ENCODE measurements at regions not wholly inside any gene's neighbourhood (a gene's known extent, or its start where the extent isn't known, plus 50 kb on each side); places are given as distances from the start of the nearest gene placed in this dataset.

GRCh38 chr10:33743429-33743857 lies 409.0 kb upstream of the NRP1 start:
- no peaks in the 10 kb centered on the region for H3K4me1 ChIP-seq (ENCODE audit: insufficient read depth, low read length, poor library complexity, severe bottlenecking)
- no peaks in the 10 kb centered on the region for H4K20me1 ChIP-seq (ENCODE audit: insufficient read depth, low read length, poor library complexity, severe bottlenecking)
- no peak overlapping the region for H3K9ac ChIP-seq (ENCODE audit: low read depth, low read length, poor library complexity, severe bottlenecking)
- TF ChIP-seq CTCF (conservative IDR thresholded peaks at IDR 0.05; ENCODE audit: low read length), result no peak
- no peak for TF ChIP-seq EZH2phosphoT487 (IDR thresholded peaks at IDR 0.05; ENCODE audit: borderline replicate concordance)
- H3K4me3 ChIP-seq (ENCODE audit: low read length, poor library complexity, severe bottlenecking), result no peak overlapping the region
- no peak overlapping the region for H3K4me2 ChIP-seq (ENCODE audit: low read depth, low read length, poor library complexity, severe bottlenecking)
- H3K79me2 ChIP-seq (ENCODE audit: insufficient read depth, low read length), result no peaks in the 10 kb centered on the region
- H3K27me3 ChIP-seq (ENCODE audit: insufficient read depth, low read length, poor library complexity, severe bottlenecking), result no peaks in the 10 kb centered on the region
- no peaks in the 10 kb centered on the region for H3K9me3 ChIP-seq (ENCODE audit: insufficient read depth, low read depth, low read length)
- no peaks in the 10 kb centered on the region for H3K36me3 ChIP-seq (ENCODE audit: insufficient read depth, low read length)
- no peaks in the 10 kb centered on the region for H3K9me2 ChIP-seq (replicated peaks; ENCODE audit: low read depth, low read length)
- H3F3A ChIP-seq (ENCODE audit: low read depth), result no peaks in the 10 kb centered on the region
- H2AFZ ChIP-seq (ENCODE audit: low read length), result no peak overlapping the region

- H2AFZ ChIP-seq (ENCODE audit: low read length), result no peak overlapping the region
- no peaks in the 10 kb centered on the region for H3K79me2 ChIP-seq (ENCODE audit: insufficient read depth, low read length)
- no peaks in the 10 kb centered on the region for H3K9me2 ChIP-seq (replicated peaks; ENCODE audit: low read depth, low read length)
- no peak overlapping the region for H3K9ac ChIP-seq (ENCODE audit: low read depth, low read length, poor library complexity, severe bottlenecking)
- no peaks in the 10 kb centered on the region for H3K9me3 ChIP-seq (ENCODE audit: insufficient read depth, low read depth, low read length)
- TF ChIP-seq CTCF (conservative IDR thresholded peaks at IDR 0.05; ENCODE audit: low read length) (no peak), EZH2phosphoT487 (IDR thresholded peaks at IDR 0.05; ENCODE audit: borderline replicate concordance) (no peak)
- no peaks in the 10 kb centered on the region for H3F3A ChIP-seq (ENCODE audit: low read depth)
- no peaks in the 10 kb centered on the region for H3K36me3 ChIP-seq (ENCODE audit: insufficient read depth, low read length)
- H3K4me1 ChIP-seq (ENCODE audit: insufficient read depth, low read length, poor library complexity, severe bottlenecking), result no peaks in the 10 kb centered on the region
- H4K20me1 ChIP-seq (ENCODE audit: insufficient read depth, low read length, poor library complexity, severe bottlenecking), result no peaks in the 10 kb centered on the region
- no peak overlapping the region for H3K4me2 ChIP-seq (ENCODE audit: low read depth, low read length, poor library complexity, severe bottlenecking)
- no peak overlapping the region for H3K4me3 ChIP-seq (ENCODE audit: low read length, poor library complexity, severe bottlenecking)
- no peaks in the 10 kb centered on the region for H3K27me3 ChIP-seq (ENCODE audit: insufficient read depth, low read length, poor library complexity, severe bottlenecking)
Measured at GRCh38 chr10:33739031-33739430, 404.6 kb upstream of the NRP1 start.

- no peak overlapping the region for H3K9ac ChIP-seq (ENCODE audit: low read depth, low read length, poor library complexity, severe bottlenecking)
- H2AFZ ChIP-seq (ENCODE audit: low read length), result no peak overlapping the region
- no peak overlapping the region for H3K4me2 ChIP-seq (ENCODE audit: low read depth, low read length, poor library complexity, severe bottlenecking)
- no peaks in the 10 kb centered on the region for H3F3A ChIP-seq (ENCODE audit: low read depth)
- no peak overlapping the region for H3K4me3 ChIP-seq (ENCODE audit: low read length, poor library complexity, severe bottlenecking)
- H3K4me1 ChIP-seq (ENCODE audit: insufficient read depth, low read length, poor library complexity, severe bottlenecking), result no peaks in the 10 kb centered on the region
- no peaks in the 10 kb centered on the region for H4K20me1 ChIP-seq (ENCODE audit: insufficient read depth, low read length, poor library complexity, severe bottlenecking)
- H3K27me3 ChIP-seq (ENCODE audit: insufficient read depth, low read length, poor library complexity, severe bottlenecking), result no peaks in the 10 kb centered on the region
- H3K9me2 ChIP-seq (replicated peaks; ENCODE audit: low read depth, low read length), result no peaks in the 10 kb centered on the region
- no peak for TF ChIP-seq EZH2phosphoT487 (IDR thresholded peaks at IDR 0.05; ENCODE audit: borderline replicate concordance)
- no peak for TF ChIP-seq CTCF (conservative IDR thresholded peaks at IDR 0.05; ENCODE audit: low read length)
- H3K79me2 ChIP-seq (ENCODE audit: insufficient read depth, low read length), result no peaks in the 10 kb centered on the region
- no peaks in the 10 kb centered on the region for H3K36me3 ChIP-seq (ENCODE audit: insufficient read depth, low read length)
- no peaks in the 10 kb centered on the region for H3K9me3 ChIP-seq (ENCODE audit: insufficient read depth, low read depth, low read length)
Measured at GRCh38 chr10:33735464-33735923, 401.0 kb upstream of the NRP1 start.
